GM18498 (cell line): ENCODE measurements at regions not wholly inside any gene's neighbourhood (a gene's known extent, or its start where the extent isn't known, plus 50 kb on each side); places are given as distances from the start of the nearest gene placed in this dataset.
"Not testable (repeated sequence)": the region's sequence is repeated elsewhere in the genome, so short reads cannot be mapped to it uniquely, and the experiment has no call there.

Experiments used
- ATAC-seq: cut with Tn5 transposase; IDR thresholded peaks from one replicate; pipeline ENCODE4 v1.9.1; 2021; ENCODE audit warnings: mild to moderate bottlenecking, moderate library complexity; ENCODE audit not compliant: unreplicated experiment

DNA sequence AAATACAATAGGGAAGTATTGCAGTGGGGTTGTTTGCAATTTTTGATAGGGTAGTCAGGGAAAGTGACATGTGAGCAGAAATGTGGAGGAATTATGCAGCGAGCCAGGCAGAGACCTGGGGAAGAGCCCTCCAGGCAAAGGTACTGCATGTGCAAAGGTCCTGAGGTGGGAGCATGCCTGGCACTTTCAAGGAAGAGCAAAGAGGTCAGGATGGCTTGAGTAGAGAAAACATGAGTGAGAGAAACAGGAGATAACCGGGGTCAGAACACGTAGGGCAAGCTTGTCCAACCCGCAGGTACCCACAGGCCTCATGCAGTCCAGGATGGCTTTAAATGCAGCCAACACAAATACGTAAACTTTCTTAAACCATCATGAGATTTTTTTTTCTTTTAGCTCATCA lies 71.0 kb downstream of the COQ2 start:
- ATAC-seq: no peak

DNA sequence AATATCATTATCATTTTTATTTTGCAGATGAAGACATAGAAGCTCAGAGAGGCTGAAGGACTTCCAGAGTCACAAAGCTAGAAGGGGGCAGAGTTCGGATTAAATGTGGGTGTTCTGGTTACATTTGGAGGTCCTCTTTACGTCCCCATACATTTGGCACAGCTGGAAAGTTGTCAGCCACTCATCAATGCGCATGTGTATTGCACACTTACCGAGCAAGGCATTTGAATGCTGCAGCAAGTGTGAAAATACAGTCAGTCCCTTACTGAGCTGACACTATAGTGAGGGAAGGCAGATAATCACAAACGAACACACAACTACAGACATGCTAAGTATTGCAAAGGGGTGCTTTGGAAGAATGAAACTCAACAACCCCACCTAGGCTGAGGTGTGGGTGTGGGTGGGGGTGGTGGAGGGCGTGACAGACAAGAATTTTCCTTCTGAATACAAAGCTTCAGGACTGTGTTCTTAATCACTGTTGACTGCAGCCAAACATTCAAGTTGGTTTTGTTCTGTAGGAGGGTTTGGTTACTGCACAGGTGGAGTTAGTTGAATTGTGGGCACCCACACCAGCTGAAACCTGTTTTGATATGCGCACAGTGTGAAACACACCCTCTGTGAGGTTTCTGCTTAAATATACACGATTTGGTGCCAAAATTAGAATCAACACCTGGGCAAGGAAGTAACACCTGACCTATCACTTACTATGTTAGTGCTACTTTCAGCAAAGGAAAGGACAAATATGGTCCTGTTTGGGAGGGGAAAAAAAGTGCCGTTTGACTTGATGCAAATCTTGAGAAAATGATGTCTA lies 72.4 kb downstream of the COQ2 start:
- ATAC-seq: peak; percentile 84

DNA sequence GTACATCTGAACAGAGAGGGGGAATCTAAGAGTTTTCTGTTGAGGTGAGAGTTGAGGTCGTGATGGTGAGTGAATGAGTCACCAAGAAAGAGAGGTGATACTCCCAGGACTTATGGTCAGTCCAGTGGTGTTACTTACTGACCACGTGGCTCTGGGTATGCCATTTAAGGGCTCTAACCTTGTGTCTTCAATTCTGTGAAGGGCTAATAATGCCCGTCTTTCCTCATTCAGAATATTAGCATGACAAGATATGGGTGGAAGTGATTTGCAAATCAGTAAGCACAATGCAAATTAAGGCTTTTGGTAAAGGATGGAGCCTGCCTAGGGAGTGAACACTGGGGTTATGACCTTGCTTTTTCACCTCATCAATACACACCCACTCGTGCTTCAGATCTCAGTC lies 75.2 kb downstream of the COQ2 start:
- no peak for ATAC-seq

DNA sequence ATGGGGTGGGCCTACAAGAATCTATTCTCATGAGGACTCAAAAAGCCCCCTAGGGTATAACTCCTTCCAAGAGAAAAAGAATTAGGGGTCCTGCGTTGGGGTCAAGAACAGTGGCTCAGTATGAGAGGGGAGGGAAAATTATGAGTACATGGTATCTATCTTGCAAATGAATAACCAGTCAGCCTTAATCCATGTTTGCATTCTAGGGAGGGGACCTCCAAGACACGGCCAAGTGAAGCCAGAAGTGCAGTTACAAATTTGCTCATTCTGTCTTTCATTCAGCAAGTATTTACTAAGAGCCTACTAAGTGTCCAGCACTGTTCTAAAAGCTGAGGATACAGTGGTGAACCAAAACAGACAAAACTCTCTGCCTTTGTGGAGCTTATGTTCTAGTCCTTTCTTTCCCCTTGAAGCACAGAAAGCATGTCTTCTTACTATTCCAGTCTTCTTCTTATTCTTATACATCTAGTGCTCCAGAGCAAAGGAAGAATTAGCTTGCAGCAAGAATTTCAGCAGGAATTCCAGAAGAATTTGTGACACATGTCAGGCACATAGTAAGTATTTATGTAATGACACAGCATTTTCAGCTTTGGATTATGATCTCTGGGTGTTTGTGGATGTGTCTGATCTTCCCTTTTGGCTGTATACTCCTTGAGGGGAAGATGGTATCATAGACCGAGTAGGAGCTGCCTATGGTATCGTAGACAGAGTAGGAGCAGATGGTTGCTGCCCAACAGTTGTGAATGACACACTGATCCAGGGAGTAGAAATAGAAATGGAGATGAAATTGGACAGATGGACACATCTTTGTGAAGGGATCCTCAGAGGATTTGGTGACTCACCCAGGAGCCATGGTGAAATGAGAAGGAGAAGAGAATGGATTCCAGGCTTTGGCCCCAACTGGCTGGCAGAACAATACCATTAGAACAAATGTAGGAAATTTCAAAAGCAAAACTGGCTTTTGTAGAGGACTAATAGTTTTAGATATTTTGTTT lies 75.9 kb downstream of the COQ2 start:
- ATAC-seq: no peak

DNA sequence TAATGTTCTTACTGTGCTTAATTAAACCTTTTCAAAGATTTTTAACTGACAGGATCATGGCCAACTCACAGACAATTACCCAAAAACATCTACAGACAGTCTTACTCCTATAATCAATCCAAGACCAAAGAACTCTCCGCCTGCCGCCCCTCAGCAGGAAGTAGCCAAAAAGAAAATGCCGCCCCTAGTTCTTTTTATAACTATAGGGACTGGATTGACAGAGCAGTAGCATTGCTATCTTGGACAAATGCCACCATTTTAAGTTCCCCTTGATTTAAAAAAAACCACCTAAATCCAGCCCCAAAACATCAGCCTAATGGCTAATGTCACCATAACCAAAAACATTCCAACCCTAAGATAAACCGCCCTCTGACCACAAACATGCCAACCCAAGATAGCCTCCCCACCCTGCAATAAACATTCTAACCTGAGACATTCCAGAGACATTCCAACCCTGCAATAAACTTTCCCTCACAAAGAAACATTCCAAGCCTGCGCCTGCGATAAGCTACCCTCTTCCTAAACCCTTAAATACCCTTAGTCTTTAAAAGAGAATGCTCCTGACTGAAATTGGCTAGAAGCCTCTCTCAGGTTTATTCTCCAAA lies 77.0 kb downstream of the COQ2 start:
- ATAC-seq: no peak

DNA sequence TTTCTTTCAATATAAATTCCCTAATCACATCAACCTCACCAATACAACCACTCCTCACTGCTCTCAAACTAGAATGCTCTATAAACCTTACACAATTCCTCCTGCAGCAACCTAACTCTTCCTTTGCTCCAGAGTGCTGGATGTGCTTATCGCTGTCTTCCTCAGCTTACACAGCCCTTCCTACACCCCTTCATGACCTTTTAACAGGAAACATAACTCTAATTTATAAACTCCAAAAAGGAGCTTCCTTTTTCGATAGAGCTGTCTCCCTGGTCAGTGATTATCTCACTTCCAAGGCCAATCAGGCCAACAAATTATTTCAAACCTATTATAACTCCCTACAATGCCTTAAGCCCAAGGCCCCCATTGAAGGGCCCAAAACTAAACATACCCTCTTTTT lies 78.8 kb downstream of the COQ2 start:
- ATAC-seq: no peak

DNA sequence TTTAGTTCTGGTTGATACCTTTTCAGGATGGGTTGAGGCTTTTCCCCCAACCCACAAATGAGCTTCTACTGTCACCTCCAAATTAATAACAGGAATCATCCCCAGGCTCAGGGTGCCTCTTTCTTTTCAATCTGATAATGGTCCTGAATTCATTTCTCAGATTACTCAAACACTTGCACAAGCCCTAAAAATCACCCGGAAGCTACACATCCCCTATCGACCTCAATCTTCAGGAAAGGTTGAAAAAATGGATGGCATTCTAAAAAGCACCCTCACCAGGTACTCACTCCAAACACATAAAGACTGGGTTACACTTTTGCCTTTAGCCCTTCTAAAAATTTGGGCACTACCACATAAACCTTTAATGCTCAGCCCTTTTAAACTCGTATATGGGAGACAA lies 79.9 kb downstream of the COQ2 start:
- ATAC-seq: no peak

DNA sequence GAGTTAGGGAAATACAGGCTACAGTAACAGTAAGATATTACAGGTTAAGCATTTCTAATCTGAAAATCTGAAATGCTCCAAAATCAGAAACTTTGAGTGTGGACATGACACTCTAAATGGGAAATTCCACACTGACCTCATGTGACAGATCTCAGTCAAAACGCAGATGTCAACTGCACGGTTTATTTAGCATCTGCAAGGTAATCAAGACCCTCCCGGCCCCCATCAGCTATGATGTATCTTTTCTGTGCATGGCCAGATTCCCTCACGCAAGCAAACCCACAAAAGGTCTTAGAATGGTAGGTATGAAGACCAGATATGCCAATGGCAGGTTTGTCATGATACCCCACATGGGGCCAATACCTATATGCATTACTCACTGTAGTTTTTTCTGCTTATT lies 82.8 kb downstream of the COQ2 start:
- ATAC-seq: no peak

DNA sequence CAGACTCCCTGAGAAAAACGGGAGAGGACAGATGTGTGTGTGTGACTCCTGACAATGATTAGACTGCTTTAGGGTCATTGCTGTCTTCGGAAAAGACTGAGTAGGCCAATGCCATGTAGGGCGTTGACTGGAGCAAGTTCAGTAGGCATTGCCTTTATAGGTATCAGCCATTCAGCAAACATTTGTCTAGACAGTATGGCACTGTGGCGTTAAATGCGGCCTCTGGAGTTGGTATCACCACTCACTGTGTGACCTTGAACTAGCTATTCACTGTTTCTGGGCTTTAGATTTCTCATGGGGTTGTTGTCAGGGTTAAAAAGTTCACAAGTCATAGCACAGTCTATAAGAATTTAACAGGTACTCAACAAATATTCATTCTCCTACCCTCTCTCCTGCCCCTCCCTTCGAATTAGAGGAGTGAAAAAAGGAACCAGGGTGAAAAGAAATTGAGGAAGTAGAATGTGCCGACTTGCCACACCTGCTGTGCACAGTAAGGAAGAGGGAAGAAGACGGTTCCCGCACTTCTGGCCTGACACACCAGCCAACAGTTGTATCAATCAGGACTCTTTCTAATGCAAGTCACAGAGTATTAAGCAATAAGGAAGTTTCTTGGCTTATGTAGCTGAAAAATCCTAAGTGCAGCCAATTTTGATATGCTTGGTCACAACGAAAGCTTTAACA lies 83.2 kb upstream of the PLAC8 start:
- ATAC-seq: no peak

DNA sequence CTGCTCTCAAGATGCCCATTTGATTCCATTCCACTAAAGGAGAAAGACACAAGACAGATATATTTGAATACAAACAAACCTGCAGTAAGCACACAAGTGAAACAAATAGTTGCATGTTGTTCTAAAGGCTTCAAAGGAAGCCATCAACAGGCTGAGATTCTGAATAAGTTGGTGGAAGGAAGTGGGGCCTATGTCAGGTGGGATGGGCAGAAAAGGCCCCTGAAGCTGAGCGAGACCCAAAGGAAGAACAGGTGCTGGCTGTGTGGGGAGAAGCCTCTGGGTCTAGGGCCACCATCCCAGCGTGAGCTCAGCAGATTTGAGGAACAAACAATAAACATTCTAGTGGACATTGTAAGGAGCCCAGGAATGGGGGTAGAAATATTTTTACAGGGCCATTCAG lies 82.4 kb upstream of the PLAC8 start:
- ATAC-seq: no peak

DNA sequence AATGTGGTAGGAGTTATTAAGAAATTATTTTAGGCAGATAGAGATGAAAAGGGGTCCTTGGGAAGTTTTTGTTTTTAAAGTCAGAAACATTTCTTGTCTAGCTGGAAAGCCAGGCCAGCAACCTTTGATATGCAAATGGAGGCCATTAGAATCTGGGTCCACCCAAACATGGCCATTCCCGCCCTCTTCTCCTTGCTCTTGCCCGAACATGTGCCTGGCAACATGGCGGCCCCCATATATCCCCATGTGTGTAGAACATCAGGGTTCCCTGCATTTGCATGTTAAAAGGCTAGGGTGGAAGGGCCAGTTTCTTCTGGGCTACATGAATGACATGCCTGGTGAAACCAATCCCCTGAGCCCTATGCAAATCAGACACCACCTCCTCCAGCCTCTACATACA lies 80.7 kb upstream of the PLAC8 start:
- ATAC-seq: no peak

DNA sequence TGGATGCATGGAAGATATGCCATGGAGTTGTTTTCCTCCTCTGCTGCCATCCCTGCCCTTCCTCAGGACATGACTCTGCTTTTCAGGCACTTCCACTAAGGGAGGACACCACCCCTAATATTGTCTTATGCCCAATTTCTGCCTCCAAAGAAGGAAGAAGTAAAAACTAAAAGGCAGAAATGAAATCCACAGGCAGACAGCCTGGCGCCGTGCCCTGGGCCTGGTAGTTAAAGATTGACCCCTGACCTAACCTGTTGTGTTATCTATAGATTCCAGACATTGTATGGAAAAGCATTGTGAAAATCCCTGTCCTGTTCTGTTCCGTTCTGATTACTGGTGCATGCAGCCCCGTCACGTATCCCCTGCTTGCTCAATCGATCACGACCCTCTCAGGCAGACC lies 80.1 kb upstream of the PLAC8 start:
- ATAC-seq: not testable (repeated sequence)

DNA sequence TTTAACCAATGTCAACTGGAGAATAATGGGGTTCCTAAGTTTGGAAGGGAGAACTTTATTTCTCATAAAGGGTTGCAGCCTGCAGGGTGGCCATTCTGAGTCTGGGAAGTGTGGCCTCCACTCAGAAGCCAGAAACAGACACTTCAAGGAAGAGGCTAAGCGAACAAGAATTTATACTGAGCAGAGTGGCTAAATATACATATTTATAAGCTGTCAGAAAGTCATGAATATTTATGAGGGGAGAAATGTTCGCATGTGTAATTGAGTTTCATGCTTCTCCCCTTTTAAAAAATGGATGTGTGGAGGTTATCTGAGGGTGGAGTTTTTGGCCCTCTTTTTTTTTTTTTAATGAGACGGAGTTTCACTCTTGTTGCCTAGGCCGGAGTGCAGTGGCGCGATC lies 78.1 kb upstream of the PLAC8 start:
- no peak for ATAC-seq

DNA sequence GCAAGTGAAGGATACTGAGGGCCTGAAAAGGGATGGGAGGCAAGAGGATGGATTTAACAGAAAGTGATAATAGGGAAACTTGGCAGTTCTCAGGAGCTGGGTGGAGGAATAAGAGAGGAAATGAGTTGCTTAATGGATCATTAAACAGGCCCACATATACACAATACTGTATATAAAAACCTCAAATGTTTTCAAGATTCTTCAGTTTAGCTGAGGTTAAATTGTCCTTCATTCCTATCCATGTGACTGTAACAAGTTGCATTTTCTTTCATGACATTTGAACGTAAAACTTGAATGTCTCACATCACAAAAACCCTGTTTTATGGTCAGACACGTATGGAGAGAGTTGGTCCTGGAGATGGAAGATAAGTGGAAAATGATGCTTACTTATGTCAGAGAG lies 76.5 kb upstream of the PLAC8 start:
- no peak for ATAC-seq

DNA sequence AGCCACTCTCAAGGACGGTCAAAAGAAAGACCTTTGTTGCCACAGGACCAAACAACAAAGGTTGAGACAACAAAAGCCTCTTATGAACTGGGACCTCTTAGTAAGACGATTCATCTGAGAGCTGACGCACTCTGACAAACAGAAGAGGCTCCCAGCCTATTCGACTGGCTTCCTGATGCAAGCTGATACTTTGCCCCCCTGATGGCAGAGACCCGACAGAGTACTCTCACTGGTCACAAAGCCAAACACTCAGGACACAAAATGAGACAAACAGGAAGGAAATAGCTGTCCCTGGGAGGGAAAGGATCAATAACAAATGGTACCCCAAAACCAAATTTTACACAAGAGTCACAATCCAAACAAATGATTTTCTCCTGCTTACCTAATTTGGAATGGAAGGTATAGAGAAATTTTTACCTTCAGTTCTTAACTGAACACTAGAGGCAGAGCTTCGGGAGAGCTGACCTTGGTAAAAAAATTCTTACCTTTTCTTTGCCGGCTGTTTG lies 75.2 kb upstream of the PLAC8 start:
- no peak for ATAC-seq

DNA sequence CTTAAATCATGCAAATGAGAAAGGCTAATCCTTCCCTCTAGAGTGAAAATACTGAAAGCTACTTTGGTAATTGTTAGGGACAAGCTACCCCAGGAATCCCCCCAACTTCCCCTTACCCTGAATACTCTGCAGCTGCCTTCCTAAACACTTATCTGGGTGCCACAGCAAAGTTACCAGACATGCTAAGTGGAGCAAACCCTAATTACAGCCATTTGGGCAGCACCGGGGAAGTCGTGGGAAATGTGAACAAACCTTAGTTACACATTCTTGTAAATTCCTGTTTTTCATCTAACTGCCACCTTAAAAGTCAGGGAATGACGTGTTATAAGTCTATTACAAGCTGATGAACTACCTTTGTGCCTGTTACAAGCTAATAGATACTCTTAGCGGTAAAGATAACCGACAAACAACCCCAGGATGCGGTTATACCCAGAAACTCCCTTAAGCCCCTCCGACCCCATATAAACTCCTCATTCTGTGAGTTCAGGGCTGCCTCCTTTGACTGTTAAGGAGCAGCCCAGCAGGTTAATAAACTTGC lies 66.0 kb upstream of the PLAC8 start:
- ATAC-seq: peak; percentile 61

DNA sequence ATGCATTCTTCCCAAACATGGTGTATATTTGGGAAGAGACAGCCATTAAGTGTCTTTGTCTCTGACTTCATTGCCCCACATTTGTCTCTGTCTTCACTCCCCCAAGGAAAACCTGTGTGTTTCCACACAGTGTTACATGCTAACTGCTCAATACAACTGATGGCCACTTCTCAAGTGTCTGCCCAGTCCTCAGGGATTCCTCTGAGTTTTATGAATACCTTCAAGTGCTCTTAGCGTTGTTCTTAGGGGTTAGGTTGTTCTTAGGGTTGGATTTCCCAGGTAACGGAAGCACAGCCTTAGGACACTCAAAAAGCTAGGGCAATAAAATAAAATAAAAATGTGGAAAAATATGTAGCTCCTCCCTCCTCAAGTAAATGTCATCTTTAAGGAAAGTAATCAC lies 64.7 kb upstream of the PLAC8 start:
- ATAC-seq: no peak

DNA sequence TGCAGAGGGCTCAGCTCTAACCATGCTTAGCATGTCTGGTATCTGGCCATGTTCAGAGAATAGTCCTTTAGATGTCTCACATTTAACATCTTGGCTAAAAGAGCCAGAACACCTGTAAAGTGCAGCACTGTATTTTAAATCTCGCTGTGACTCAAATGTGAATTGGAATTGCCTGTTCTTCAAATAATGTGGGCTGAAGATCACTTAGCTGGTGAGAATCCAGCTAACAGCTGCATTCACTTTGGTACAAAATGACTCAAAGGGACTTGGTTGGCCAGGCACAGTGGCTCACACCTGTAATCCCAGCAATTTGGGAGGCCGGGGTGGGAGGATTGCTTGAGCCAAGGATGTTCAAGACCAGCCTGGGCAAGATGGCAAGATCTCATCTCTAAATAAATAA lies 63.5 kb upstream of the PLAC8 start:
- no peak for ATAC-seq

DNA sequence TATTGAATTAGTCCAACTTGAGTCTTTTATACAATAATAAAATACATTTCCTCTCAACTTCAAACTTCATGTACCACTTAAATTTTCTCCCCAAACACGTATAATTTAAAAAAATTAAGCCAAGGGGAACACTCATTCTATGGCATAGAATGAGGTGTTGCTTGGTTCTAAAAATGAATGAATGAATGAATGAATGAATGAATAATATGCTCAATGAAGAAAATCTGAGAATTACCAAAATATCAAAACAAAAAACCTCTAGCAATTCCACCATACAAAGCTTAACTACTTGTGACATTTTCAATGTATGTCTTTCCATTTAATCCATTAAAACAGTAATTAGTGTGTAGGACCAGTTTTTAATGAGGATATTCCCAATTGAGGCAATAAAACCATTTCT lies 62.7 kb upstream of the PLAC8 start:
- ATAC-seq: no peak

DNA sequence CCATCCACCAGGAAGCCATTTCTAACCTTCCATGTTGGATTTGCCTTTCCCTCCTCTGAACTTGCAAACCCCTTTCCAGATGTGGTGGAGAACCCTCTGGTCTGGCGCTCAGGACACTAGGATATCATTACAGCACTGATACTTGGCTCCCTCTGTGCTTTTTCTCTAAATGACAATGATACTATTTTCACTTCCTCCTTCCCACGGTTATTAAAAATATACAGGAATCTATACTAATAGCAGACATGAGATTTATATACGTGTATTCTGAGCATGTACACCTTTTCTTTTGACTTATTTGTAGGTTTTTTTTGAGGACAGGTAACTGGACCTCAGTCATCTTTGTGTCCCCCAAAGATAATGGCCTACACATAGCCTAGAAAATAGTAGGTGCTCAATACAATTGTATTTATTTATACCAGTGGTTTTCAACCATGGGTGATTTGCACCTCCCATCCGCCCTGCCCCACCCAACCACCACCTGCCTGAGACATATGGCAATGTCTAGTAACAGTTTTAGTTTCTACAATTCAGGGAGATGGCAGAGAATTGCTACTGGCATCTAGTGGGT lies 60.4 kb upstream of the PLAC8 start:
- ATAC-seq: peak; percentile 70
